AG09309 (cell line): ENCODE measurements at regions not wholly inside any gene's neighbourhood (a gene's known extent, or its start where the extent isn't known, plus 50 kb on each side); places are given as distances from the start of the nearest gene placed in this dataset.

ENCODE experiments used
- DNase-seq: peaks from one replicate; pipeline ENCODE4 v3.0.0-alpha.2; 2010; ENCODE audit warnings: low read depth
- H3K4me3 ChIP-seq: 2 replicates; pipeline ENCODE4 v1.5.1; 2011; ENCODE audit warnings: mild to moderate bottlenecking, low read depth, low read length, moderate library complexity; ENCODE audit not compliant: control insufficient read depth
- TF ChIP-seq, protein P1 (sequence below): IDR thresholded peaks from 2 replicates; pipeline ENCODE4 v1.5.1; 2011; ENCODE audit warnings: mild to moderate bottlenecking, low read depth, low read length, inconsistent platforms; ENCODE audit not compliant: insufficient read depth, control insufficient read depth; ENCODE audit errors: missing control alignments

DNA sequence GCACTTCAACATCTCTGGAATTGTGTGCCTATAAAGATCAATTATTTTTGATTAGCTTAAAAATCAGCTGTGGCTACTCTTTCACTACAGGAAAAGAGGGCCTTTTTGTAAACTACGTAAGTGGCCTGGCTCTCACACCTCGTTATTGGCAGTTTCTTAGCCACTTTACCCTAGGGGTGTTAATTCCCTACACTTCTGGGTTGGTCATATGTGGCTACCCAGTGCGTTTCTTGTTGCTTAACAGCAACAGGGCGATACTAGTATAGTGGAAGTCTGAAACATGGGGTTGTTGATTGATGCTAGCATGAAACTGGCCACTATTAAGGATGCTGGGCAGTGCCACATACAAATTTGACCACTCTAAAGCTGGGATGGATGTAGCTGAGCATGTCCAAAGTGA, 174.7 kb upstream of the CDH12 start:
- TF ChIP-seq, protein P1, sequence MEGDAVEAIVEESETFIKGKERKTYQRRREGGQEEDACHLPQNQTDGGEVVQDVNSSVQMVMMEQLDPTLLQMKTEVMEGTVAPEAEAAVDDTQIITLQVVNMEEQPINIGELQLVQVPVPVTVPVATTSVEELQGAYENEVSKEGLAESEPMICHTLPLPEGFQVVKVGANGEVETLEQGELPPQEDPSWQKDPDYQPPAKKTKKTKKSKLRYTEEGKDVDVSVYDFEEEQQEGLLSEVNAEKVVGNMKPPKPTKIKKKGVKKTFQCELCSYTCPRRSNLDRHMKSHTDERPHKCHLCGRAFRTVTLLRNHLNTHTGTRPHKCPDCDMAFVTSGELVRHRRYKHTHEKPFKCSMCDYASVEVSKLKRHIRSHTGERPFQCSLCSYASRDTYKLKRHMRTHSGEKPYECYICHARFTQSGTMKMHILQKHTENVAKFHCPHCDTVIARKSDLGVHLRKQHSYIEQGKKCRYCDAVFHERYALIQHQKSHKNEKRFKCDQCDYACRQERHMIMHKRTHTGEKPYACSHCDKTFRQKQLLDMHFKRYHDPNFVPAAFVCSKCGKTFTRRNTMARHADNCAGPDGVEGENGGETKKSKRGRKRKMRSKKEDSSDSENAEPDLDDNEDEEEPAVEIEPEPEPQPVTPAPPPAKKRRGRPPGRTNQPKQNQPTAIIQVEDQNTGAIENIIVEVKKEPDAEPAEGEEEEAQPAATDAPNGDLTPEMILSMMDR: no peak
- DNase-seq: no peak
- H3K4me3 ChIP-seq: no peak overlapping the region

DNA sequence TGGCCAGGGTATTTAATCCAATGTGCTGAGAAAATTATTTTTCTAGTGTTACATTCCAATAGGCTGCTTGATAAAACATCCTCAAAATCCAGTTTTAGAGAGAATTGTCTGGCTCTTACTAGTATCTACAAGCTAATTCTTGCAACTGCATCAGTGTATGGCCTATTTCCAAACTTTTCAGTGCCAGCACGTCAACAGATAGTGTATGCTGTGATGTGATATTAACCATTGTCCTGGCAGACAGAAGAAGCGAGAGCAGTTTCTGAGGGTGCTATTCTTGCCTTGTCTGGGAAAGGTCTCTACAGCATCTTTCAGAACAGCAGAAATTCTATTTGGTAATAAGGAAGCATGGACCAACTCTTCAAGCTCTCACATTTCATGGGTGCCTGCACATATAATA, 174.2 kb upstream of the CDH12 start:
- TF ChIP-seq, protein P1: no peak
- no peak overlapping the region for H3K4me3 ChIP-seq
- DNase-seq: no peak

DNA sequence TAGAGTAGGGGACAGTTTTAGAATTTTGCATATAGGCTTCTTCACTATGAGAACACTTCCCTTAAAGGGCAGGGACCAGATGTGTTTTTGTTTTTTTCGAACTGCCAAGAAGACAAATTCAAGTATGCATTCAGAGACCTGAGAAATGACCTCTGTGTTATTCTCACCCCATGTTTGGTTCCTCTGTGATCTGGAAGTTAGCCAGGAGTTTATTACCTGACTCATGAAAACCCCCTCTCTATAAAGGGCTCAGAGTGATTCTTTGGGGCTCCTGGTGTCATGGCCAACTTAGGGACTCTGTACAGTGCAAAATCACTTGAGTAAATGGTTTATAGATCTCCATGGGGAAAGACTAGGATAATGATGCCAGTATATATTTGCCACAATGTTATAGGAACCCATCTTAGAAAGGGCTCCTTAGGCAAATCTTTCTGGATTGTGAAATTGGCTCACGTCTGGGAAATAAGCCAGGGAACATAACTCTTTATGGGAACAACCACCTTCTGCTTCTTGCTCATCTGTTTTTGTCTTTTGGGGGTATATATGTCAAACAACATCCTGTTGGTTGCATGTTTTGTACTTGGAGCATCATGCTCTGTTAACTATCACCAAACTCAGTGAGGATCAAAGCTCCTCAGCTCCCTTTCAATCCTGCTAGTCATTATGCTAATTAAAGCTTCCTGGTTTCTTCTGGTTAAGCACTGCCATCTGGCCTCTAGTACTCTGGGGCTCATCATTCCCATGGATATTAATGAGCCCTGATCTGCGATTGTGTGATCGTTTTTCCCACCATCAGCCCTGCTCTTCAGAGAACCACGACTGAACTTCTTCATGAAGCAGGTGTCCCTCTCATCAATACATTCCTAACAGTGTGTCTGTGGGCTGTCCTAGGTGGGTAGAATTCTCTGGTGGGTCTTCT, 173.4 kb upstream of the CDH12 start:
- DNase-seq: no peak
- H3K4me3 ChIP-seq: no peak overlapping the region
- TF ChIP-seq, protein P1: no peak

DNA sequence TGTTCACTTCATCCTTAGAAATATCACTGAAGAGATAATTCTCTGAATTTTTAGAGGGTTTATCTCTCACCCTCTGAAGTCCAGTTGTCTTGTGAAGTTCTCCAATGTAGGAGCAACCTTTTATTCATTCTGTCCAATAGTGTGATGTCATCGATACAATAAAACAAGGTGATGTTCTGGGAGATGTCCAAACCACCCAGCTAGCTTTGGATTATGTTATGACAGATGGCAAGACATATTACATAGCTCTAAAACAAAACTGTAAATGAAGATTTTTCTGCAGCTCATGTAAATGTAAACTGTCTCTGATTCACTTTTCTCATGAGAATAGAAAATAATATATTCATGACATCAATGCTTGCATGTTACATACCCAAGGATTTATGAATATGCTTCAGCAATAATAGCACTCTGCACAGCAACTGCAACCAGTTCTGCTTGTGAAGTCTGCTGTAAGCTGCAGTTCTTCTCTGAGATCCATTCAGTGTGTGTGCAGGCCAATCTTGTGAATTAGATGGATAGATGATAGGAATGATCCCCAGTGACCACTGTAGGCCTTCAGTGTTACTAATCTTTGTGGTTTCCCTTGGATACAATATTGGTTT, 172.6 kb upstream of the CDH12 start:
- DNase-seq: no peak
- no peak overlapping the region for H3K4me3 ChIP-seq
- TF ChIP-seq, protein P1: no peak

DNA sequence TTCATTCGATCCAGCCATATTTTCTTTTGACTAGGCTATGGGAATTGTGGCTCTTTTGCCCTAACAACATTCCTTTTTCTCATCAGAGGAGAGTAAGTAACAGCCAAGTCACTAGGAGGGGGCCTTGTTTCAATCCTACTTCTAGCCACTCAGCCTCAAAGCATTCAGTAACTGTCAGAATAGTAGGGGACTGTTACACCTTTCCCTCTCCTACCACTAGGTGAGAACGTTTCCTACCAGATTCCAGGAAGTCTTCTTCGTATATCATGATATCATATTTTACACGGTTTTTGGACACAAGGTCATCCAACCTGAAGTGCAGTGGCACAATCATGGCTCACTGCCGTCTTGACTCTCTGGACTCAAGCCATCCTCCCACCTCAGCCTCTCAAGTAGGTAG, 171.3 kb upstream of the CDH12 start:
- DNase-seq: no peak
- TF ChIP-seq, protein P1: no peak
- H3K4me3 ChIP-seq: no peak overlapping the region

DNA sequence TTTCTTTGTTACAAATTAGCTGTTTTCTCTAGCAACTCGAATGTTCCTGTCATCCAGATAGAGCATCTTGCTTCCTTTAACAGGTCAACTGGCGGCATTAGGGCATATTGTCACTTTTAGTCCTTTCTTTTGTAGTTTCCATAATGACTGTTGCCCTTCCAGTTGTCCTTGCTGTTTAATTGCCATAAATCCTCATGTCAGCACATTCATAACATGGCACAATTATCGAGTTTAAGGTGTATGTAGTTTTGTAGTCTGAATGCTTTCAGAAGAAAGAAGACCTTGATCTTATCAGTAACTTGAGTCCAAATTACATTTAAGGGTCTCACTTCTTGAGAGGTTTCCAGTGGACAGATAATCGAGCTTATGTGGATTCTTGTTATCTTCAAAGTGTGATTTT, 161.7 kb upstream of the CDH12 start:
- DNase-seq: no peak
- TF ChIP-seq, protein P1: no peak
- H3K4me3 ChIP-seq: no peak overlapping the region
